ENCODE measurements at regions not wholly inside any gene's neighbourhood (a gene's known extent, or its start where the extent isn't known, plus 50 kb on each side); places are given as distances from the start of the nearest gene placed in this dataset.
"Not testable (repeated sequence)": the region's sequence is repeated elsewhere in the genome, so short reads cannot be mapped to it uniquely, and the experiment has no call there.

- Histone ChIP-seq H3K4me1 (ENCODE audit: insufficient read depth, low read length) (peaks cover 4% of the 10 kb centered on the region), H3K36me3 (ENCODE audit: insufficient read depth, low read length) (no peaks in the 10 kb centered on the region), H2AFZ (ENCODE audit: low read length) (no peak overlapping the region), H3K4me2 (ENCODE audit: insufficient read depth, low read length) (no peak overlapping the region), H3K9me3 (ENCODE audit: low read depth, low read length) (no peaks in the 10 kb centered on the region), H3K79me2 (ENCODE audit: insufficient read depth, low read length) (no peaks in the 10 kb centered on the region), H4K20me1 (ENCODE audit: insufficient read depth, low read length) (no peaks in the 10 kb centered on the region), H3K27ac (ENCODE audit: low read depth, low read length) (no peak overlapping the region), H3K27me3 (ENCODE audit: insufficient read depth, low read length) (no peaks in the 10 kb centered on the region), H3K4me3 (ENCODE audit: insufficient read depth, low read length) (no peak overlapping the region)
- no peak for DNase-seq (ENCODE audit: insufficient read length, low spot score, missing footprints)
- no peak for TF ChIP-seq CTCF (IDR thresholded peaks at IDR 0.05; ENCODE audit: extremely low read depth, low read depth, low read length)
Observed at GRCh38 chr21:28127175-28127785, 865.4 kb downstream of the LTN1 start.

GRCh38 chr21:28126521-28127174 lies 866.0 kb downstream of the LTN1 start:
- Histone ChIP-seq H2AFZ (ENCODE audit: low read length) (no peak overlapping the region), H3K79me2 (ENCODE audit: insufficient read depth, low read length) (no peaks in the 10 kb centered on the region), H3K27ac (ENCODE audit: low read depth, low read length) (no peak overlapping the region), H3K4me2 (ENCODE audit: insufficient read depth, low read length) (no peak overlapping the region), H3K4me3 (ENCODE audit: insufficient read depth, low read length) (no peak overlapping the region), H3K27me3 (ENCODE audit: insufficient read depth, low read length) (no peaks in the 10 kb centered on the region), H4K20me1 (ENCODE audit: insufficient read depth, low read length) (no peaks in the 10 kb centered on the region), H3K4me1 (ENCODE audit: insufficient read depth, low read length) (no peaks in the 10 kb centered on the region), H3K9me3 (ENCODE audit: low read depth, low read length) (no peaks in the 10 kb centered on the region), H3K36me3 (ENCODE audit: insufficient read depth, low read length) (no peaks in the 10 kb centered on the region)
- DNase-seq (ENCODE audit: insufficient read length, low spot score, missing footprints): no peak
- TF ChIP-seq CTCF (IDR thresholded peaks at IDR 0.05; ENCODE audit: extremely low read depth, low read depth, low read length): no peak

- no peak for TF ChIP-seq CTCF (IDR thresholded peaks at IDR 0.05; ENCODE audit: extremely low read depth, low read depth, low read length)
- no peaks in the 10 kb centered on the region for H4K20me1 ChIP-seq (ENCODE audit: insufficient read depth, low read length)
- no peak for DNase-seq (ENCODE audit: insufficient read length, low spot score, missing footprints)
- H3K4me1 ChIP-seq (ENCODE audit: insufficient read depth, low read length): no peaks in the 10 kb centered on the region
- H2AFZ ChIP-seq (ENCODE audit: low read length): no peak overlapping the region
- H3K27ac ChIP-seq (ENCODE audit: low read depth, low read length): no peak overlapping the region
- no peak overlapping the region for H3K4me2 ChIP-seq (ENCODE audit: insufficient read depth, low read length)
- no peaks in the 10 kb centered on the region for H3K27me3 ChIP-seq (ENCODE audit: insufficient read depth, low read length)
- H3K4me3 ChIP-seq (ENCODE audit: insufficient read depth, low read length): no peak overlapping the region
- H3K79me2 ChIP-seq (ENCODE audit: insufficient read depth, low read length): no peaks in the 10 kb centered on the region
- H3K9me3 ChIP-seq (ENCODE audit: low read depth, low read length): no peaks in the 10 kb centered on the region
- H3K36me3 ChIP-seq (ENCODE audit: insufficient read depth, low read length): no peaks in the 10 kb centered on the region
Observed at GRCh38 chr21:28124541-28124940, 868.1 kb downstream of the LTN1 start.

- Histone ChIP-seq H3K4me1 (ENCODE audit: insufficient read depth, low read length) (no peaks in the 10 kb centered on the region), H3K36me3 (ENCODE audit: insufficient read depth, low read length) (no peaks in the 10 kb centered on the region), H3K4me3 (ENCODE audit: insufficient read depth, low read length) (no peak overlapping the region), H4K20me1 (ENCODE audit: insufficient read depth, low read length) (no peaks in the 10 kb centered on the region), H3K79me2 (ENCODE audit: insufficient read depth, low read length) (no peaks in the 10 kb centered on the region), H3K9me3 (ENCODE audit: low read depth, low read length) (no peaks in the 10 kb centered on the region), H3K27me3 (ENCODE audit: insufficient read depth, low read length) (no peaks in the 10 kb centered on the region), H2AFZ (ENCODE audit: low read length) (no peak overlapping the region), H3K4me2 (ENCODE audit: insufficient read depth, low read length) (no peak overlapping the region), H3K27ac (ENCODE audit: low read depth, low read length) (no peak overlapping the region)
- DNase-seq (ENCODE audit: insufficient read length, low spot score, missing footprints): no peak
- no peak for TF ChIP-seq CTCF (IDR thresholded peaks at IDR 0.05; ENCODE audit: extremely low read depth, low read depth, low read length)
Observed at GRCh38 chr21:28118570-28118969, 874.1 kb downstream of the LTN1 start.

- H3K27ac ChIP-seq (ENCODE audit: low read depth, low read length); H3K79me2 ChIP-seq (ENCODE audit: insufficient read depth, low read length); H3K4me2 ChIP-seq (ENCODE audit: insufficient read depth, low read length); H3K4me3 ChIP-seq (ENCODE audit: insufficient read depth, low read length); DNase-seq (ENCODE audit: insufficient read length, low spot score, missing footprints); H3K36me3 ChIP-seq (ENCODE audit: insufficient read depth, low read length); H3K9me3 ChIP-seq (ENCODE audit: low read depth, low read length); H2AFZ ChIP-seq (ENCODE audit: low read length); H3K4me1 ChIP-seq (ENCODE audit: insufficient read depth, low read length); H4K20me1 ChIP-seq (ENCODE audit: insufficient read depth, low read length); H3K27me3 ChIP-seq (ENCODE audit: insufficient read depth, low read length): not testable (repeated sequence)
Observed at GRCh38 chr21:28114986-28115385, 877.7 kb downstream of the LTN1 start.

All from osteoblast (primary cell).